Liver (tissue), 3 donors: ENCODE measurements at regions not wholly inside any gene's neighbourhood (a gene's known extent, or its start where the extent isn't known, plus 50 kb on each side); places are given as distances from the start of the nearest gene placed in this dataset.

Source experiments
- CTCF ChIP-seq: fragments of 150-350 bp; IDR thresholded peaks from 2 replicates; pipeline ENCODE4 v1.5.1; 2017; ENCODE audit warnings: improper control_type of control experiment, low read depth, low read length; ENCODE audit not compliant: missing input control
- EGR1 ChIP-seq, 2 donors: IDR thresholded peaks; 2 replicates each; pipeline ENCODE4 v1.6.1; 2016 to 2018; ENCODE audit warnings: antibody characterized with exemption in 2 of 2, low read depth in 2 of 2
- GABPA ChIP-seq, 2 donors: IDR thresholded peaks in 1 of 2; conservative IDR thresholded peaks in 1 of 2; 2 replicates each; pipeline ENCODE4 v1.6.1; 2016; ENCODE audit warnings: antibody characterized with exemption in 2 of 2, mild to moderate bottlenecking in 1 of 2, moderate library complexity in 1 of 2
- JUND ChIP-seq, 2 donors: IDR thresholded peaks; 2 replicates each; pipeline ENCODE4 v1.6.1; 2016; ENCODE audit warnings: antibody characterized with exemption in 2 of 2
- MAX ChIP-seq: IDR thresholded peaks from 2 replicates; pipeline ENCODE4 v1.6.1; 2016; ENCODE audit warnings: antibody characterized with exemption
- RAD21 ChIP-seq, 2 donors: IDR thresholded peaks; 2 replicates each; pipeline ENCODE4 v1.6.1; 2016; ENCODE audit warnings: antibody characterized with exemption in 2 of 2, mild to moderate bottlenecking in 2 of 2
- REST ChIP-seq: IDR thresholded peaks from 2 replicates; pipeline ENCODE4 v1.6.1; 2016; ENCODE audit warnings: antibody characterized with exemption, mild to moderate bottlenecking
- RXRA ChIP-seq, 2 donors: IDR thresholded peaks; 2 replicates each; pipeline ENCODE4 v1.6.1; 2017 to 2018; ENCODE audit warnings: antibody characterized with exemption in 2 of 2, mild to moderate bottlenecking in 1 of 2
- SP1 ChIP-seq: IDR thresholded peaks from 2 replicates; pipeline ENCODE4 v1.6.1; 2018; ENCODE audit warnings: antibody characterized with exemption, mild to moderate bottlenecking
- TAF1 ChIP-seq: conservative IDR thresholded peaks from 2 replicates; pipeline ENCODE4 v1.6.1; 2016; ENCODE audit warnings: antibody characterized with exemption, mild to moderate bottlenecking
- YY1 ChIP-seq: IDR thresholded peaks from 2 replicates; pipeline ENCODE4 v1.6.1; 2016; ENCODE audit warnings: antibody characterized with exemption, mild to moderate bottlenecking
- ZBTB33 ChIP-seq: IDR thresholded peaks from 2 replicates; pipeline ENCODE4 v1.6.1; 2016; ENCODE audit warnings: antibody characterized with exemption
- donor health status: healthy.
- donor health status: healthy.

GRCh38 chr16:85225257-85225656, 113.0 kb upstream of the CIBAR2 start:
- TF ChIP-seq CTCF (no peak), MAX (no peak), RXRA (IDR thresholded peaks at IDR 0.05) (no peak), JUND (IDR thresholded peaks at IDR 0.05) (no peak), RAD21 (IDR thresholded peaks at IDR 0.05) (no peak), TAF1 (no peak), SP1 (no peak), EGR1 (IDR thresholded peaks at IDR 0.05; ENCODE audit: low read depth in 2 of 2) (no peak), GABPA (IDR thresholded peaks at IDR 0.05 in 1 of 2, conservative IDR thresholded peaks at IDR 0.05 in 1 of 2) (no peak), ZBTB33 (no peak), REST (no peak), YY1 (no peak)
